ENCODE measurements at regions not wholly inside any gene's neighbourhood (a gene's known extent, or its start where the extent isn't known, plus 50 kb on each side); places are given as distances from the start of the nearest gene placed in this dataset.
"Not testable (repeated sequence)": the region's sequence is repeated elsewhere in the genome, so short reads cannot be mapped to it uniquely, and the experiment has no call there.

- H3K27ac Mint-ChIP-seq (ENCODE audit: low read depth) = no peak overlapping the region
- ATAC-seq (replicated peaks; ENCODE audit: extremely low read depth, poor library complexity, severe bottlenecking) (no peak), DNase-seq (ENCODE audit: low spot score in 2 of 2) (no peak)
- H3K36me3 Mint-ChIP-seq (ENCODE audit: insufficient read depth) = no peaks in the 10 kb centered on the region
- H3K4me1 Mint-ChIP-seq = no peaks in the 10 kb centered on the region
- H3K9me3 Mint-ChIP-seq = peaks cover 23% of the 10 kb centered on the region
- H3K4me3 Mint-ChIP-seq = no peak overlapping the region
- no peaks in the 10 kb centered on the region for H3K27me3 Mint-ChIP-seq
Measured at GRCh38 chr2:126050991-126051736, 604.8 kb upstream of the GYPC start.

GRCh38 chr2:126051737-126052240 lies 604.2 kb upstream of the GYPC start:
- peaks cover 23% of the 10 kb centered on the region for H3K9me3 Mint-ChIP-seq
- not testable (repeated sequence) for ATAC-seq (replicated peaks; ENCODE audit: extremely low read depth, poor library complexity, severe bottlenecking); H3K4me3 Mint-ChIP-seq; H3K36me3 Mint-ChIP-seq (ENCODE audit: insufficient read depth); H3K27ac Mint-ChIP-seq (ENCODE audit: low read depth); H3K4me1 Mint-ChIP-seq; H3K27me3 Mint-ChIP-seq; DNase-seq (ENCODE audit: low spot score in 2 of 2)

GRCh38 chr2:126059379-126059778 lies 596.6 kb upstream of the GYPC start:
- Mint-ChIP-seq H3K36me3 (ENCODE audit: insufficient read depth) (no peaks in the 10 kb centered on the region), H3K27ac (ENCODE audit: low read depth) (no peak overlapping the region), H3K4me3 (no peak overlapping the region), H3K27me3 (no peaks in the 10 kb centered on the region), H3K4me1 (no peaks in the 10 kb centered on the region), H3K9me3 (peaks cover 48% of the 10 kb centered on the region)
- ATAC-seq (replicated peaks; ENCODE audit: extremely low read depth, poor library complexity, severe bottlenecking) (no peak), DNase-seq (ENCODE audit: low spot score in 2 of 2) (no peak)

- no peak overlapping the region for H3K4me3 Mint-ChIP-seq
- no peaks in the 10 kb centered on the region for H3K4me1 Mint-ChIP-seq
- H3K27ac Mint-ChIP-seq (ENCODE audit: low read depth) = no peak overlapping the region
- no peaks in the 10 kb centered on the region for H3K36me3 Mint-ChIP-seq (ENCODE audit: insufficient read depth)
- no peak for ATAC-seq (replicated peaks; ENCODE audit: extremely low read depth, poor library complexity, severe bottlenecking)
- no peaks in the 10 kb centered on the region for H3K9me3 Mint-ChIP-seq
- no peak for DNase-seq (ENCODE audit: low spot score in 2 of 2)
- H3K27me3 Mint-ChIP-seq = no peaks in the 10 kb centered on the region
Measured at GRCh38 chr2:126085011-126085795, 570.8 kb upstream of the GYPC start.

GRCh38 chr2:126100962-126101361 lies 555.0 kb upstream of the GYPC start:
- Mint-ChIP-seq H3K9me3 (peaks cover 10% of the 10 kb centered on the region), H3K27me3 (no peaks in the 10 kb centered on the region), H3K27ac (ENCODE audit: low read depth) (no peak overlapping the region), H3K36me3 (ENCODE audit: insufficient read depth) (no peaks in the 10 kb centered on the region), H3K4me3 (no peak overlapping the region), H3K4me1 (no peaks in the 10 kb centered on the region)
- DNase-seq (ENCODE audit: low spot score in 2 of 2) = no peak
- no peak for ATAC-seq (replicated peaks; ENCODE audit: extremely low read depth, poor library complexity, severe bottlenecking)

GRCh38 chr2:126106006-126106405 lies 550.0 kb upstream of the GYPC start:
- Mint-ChIP-seq H3K4me3 (no peak overlapping the region), H3K27me3 (no peaks in the 10 kb centered on the region), H3K27ac (ENCODE audit: low read depth) (no peak overlapping the region), H3K4me1 (no peaks in the 10 kb centered on the region), H3K36me3 (ENCODE audit: insufficient read depth) (no peaks in the 10 kb centered on the region), H3K9me3 (peaks cover 19% of the 10 kb centered on the region)
- DNase-seq (ENCODE audit: low spot score in 2 of 2) = no peak
- no peak for ATAC-seq (replicated peaks; ENCODE audit: extremely low read depth, poor library complexity, severe bottlenecking)

GRCh38 chr2:126107883-126108282 lies 548.1 kb upstream of the GYPC start:
- Mint-ChIP-seq H3K27me3 (no peaks in the 10 kb centered on the region), H3K9me3 (peaks cover 26% of the 10 kb centered on the region), H3K27ac (ENCODE audit: low read depth) (no peak overlapping the region), H3K36me3 (ENCODE audit: insufficient read depth) (peaks cover 1% of the 10 kb centered on the region), H3K4me1 (no peaks in the 10 kb centered on the region), H3K4me3 (no peak overlapping the region)
- DNase-seq (ENCODE audit: low spot score in 2 of 2) = no peak
- ATAC-seq (replicated peaks; ENCODE audit: extremely low read depth, poor library complexity, severe bottlenecking) = no peak

- no peak for DNase-seq (ENCODE audit: low spot score in 2 of 2)
- no peak overlapping the region for H3K4me3 Mint-ChIP-seq
- no peaks in the 10 kb centered on the region for H3K4me1 Mint-ChIP-seq
- H3K27ac Mint-ChIP-seq (ENCODE audit: low read depth) = no peak overlapping the region
- H3K27me3 Mint-ChIP-seq = no peaks in the 10 kb centered on the region
- H3K36me3 Mint-ChIP-seq (ENCODE audit: insufficient read depth) = peaks cover 1% of the 10 kb centered on the region
- H3K9me3 Mint-ChIP-seq = peaks cover 24% of the 10 kb centered on the region
- ATAC-seq (replicated peaks; ENCODE audit: extremely low read depth, poor library complexity, severe bottlenecking) = no peak
Measured at GRCh38 chr2:126115975-126116374, 540.0 kb upstream of the GYPC start.

GRCh38 chr2:126117886-126118285 lies 538.1 kb upstream of the GYPC start:
- Mint-ChIP-seq H3K4me1 (no peaks in the 10 kb centered on the region), H3K27ac (ENCODE audit: low read depth) (no peak overlapping the region), H3K36me3 (ENCODE audit: insufficient read depth) (no peaks in the 10 kb centered on the region), H3K9me3 (peaks cover 12% of the 10 kb centered on the region), H3K4me3 (no peak overlapping the region), H3K27me3 (no peaks in the 10 kb centered on the region)
- no peak for DNase-seq (ENCODE audit: low spot score in 2 of 2)
- no peak for ATAC-seq (replicated peaks; ENCODE audit: extremely low read depth, poor library complexity, severe bottlenecking)

GRCh38 chr2:126145752-126146151 lies 510.2 kb upstream of the GYPC start:
- H3K4me3 Mint-ChIP-seq = no peak overlapping the region
- no peaks in the 10 kb centered on the region for H3K36me3 Mint-ChIP-seq (ENCODE audit: insufficient read depth)
- H3K27ac Mint-ChIP-seq (ENCODE audit: low read depth) = no peak overlapping the region
- DNase-seq (ENCODE audit: low spot score in 2 of 2) (no peak), ATAC-seq (replicated peaks; ENCODE audit: extremely low read depth, poor library complexity, severe bottlenecking) (no peak)
- peaks cover 6% of the 10 kb centered on the region for H3K9me3 Mint-ChIP-seq
- no peaks in the 10 kb centered on the region for H3K4me1 Mint-ChIP-seq
- no peaks in the 10 kb centered on the region for H3K27me3 Mint-ChIP-seq

- no peak for ATAC-seq (replicated peaks; ENCODE audit: extremely low read depth, poor library complexity, severe bottlenecking)
- no peak overlapping the region for H3K4me3 Mint-ChIP-seq
- no peak overlapping the region for H3K27ac Mint-ChIP-seq (ENCODE audit: low read depth)
- H3K36me3 Mint-ChIP-seq (ENCODE audit: insufficient read depth) = no peaks in the 10 kb centered on the region
- H3K4me1 Mint-ChIP-seq = no peaks in the 10 kb centered on the region
- H3K9me3 Mint-ChIP-seq = peaks cover 26% of the 10 kb centered on the region
- DNase-seq (ENCODE audit: low spot score in 2 of 2) = no peak
- no peaks in the 10 kb centered on the region for H3K27me3 Mint-ChIP-seq
Measured at GRCh38 chr2:126154256-126154785, 501.6 kb upstream of the GYPC start.

- H3K4me3 Mint-ChIP-seq; ATAC-seq (replicated peaks; ENCODE audit: extremely low read depth, poor library complexity, severe bottlenecking); H3K27me3 Mint-ChIP-seq; DNase-seq (ENCODE audit: low spot score in 2 of 2); H3K27ac Mint-ChIP-seq (ENCODE audit: low read depth); H3K4me1 Mint-ChIP-seq; H3K36me3 Mint-ChIP-seq (ENCODE audit: insufficient read depth): not testable (repeated sequence)
- H3K9me3 Mint-ChIP-seq = peaks cover 24% of the 10 kb centered on the region
Measured at GRCh38 chr2:126160950-126161349, 495.0 kb upstream of the GYPC start.
